Stimulated activated CD4-positive, alpha-beta T cell treated with anti-CD3 and anti-CD28 coated beads, Interleukin-1b, Interleukin-23, amount 100 ng/mL, for 1 hour (primary cell): ENCODE measurements at regions not wholly inside any gene's neighbourhood (a gene's known extent, or its start where the extent isn't known, plus 50 kb on each side); places are given as distances from the start of the nearest gene placed in this dataset.
"Not testable (repeated sequence)": the region's sequence is repeated elsewhere in the genome, so short reads cannot be mapped to it uniquely, and the experiment has no call there.

Experiments used
- DNase-seq, 2 donors: peaks; one replicate each; pipeline ENCODE4 v3.0.0-alpha.2; 2020; ENCODE audit warnings: low read depth in 2 of 2

- not testable (repeated sequence) for DNase-seq
Measured at GRCh38 chr3:185306286-185306685, 52.4 kb upstream of the EHHADH start.

DNA sequence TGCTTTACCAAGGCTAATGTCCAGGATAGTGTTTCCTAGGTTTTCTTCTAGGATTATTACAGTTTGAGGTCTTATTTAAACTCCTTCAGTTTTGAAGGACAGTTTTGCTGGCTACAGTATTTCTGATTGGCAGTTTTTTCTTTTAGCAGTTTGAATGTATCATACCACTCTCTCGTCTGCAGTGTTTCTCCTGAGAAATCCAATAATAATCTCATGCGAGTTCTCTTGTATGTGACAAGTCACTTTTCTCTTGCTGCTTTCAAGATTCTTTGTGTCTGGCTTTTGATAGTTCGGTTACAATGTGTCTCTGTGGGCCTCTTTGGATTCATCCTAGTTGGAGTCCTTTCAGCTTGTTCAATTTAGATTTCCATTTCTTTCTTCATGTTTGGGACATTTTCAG, 53.0 kb upstream of the EHHADH start:
- no peak for DNase-seq

GRCh38 chr3:185308126-185308754, 54.4 kb upstream of the EHHADH start:
- peak in 1 of 2 donors; percentile 27 for DNase-seq

- DNase-seq: no peak
Measured at GRCh38 chr3:185309302-185309701, 53.6 kb upstream of the MAP3K13 start.

DNA sequence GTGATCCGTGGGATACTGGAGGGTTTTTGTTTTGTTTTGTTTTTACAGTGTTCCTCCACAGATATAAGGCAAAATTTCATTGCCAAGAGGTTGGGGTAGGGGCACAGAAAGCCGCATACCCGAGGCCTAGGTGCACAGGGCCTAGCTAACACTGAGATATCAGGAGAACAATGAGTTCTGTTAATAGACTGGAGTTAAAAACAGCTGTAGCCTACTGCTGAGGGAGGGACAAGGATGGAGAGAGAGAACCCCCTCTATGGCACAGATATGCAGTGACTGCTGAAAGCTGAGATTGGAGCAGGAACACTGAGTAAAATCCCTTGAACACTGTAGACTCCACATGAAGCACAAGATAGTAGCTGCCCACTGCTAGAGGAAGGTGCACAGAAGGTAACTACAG, 53.1 kb upstream of the MAP3K13 start:
- no peak for DNase-seq

DNA sequence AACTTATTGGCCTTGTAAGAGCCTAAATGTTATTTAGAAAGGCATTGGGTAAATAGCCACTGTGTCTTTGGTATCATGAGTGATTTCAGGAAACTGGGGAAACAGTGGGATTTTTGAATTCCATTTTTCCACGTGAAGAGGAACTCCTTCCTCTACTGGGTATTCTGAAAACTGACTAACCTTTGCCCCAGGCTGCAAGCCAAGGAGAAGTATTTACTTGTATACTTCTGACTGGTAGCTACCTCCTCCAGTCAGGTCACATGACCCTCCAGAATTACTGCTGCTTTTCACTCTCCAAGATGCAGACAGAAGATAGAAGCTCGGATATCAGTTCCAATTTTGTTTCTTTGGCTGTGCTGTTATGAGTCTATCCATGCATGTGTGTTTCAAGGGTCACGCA, 50.9 kb upstream of the MAP3K13 start:
- no peak for DNase-seq
